ENCODE measurements at regions not wholly inside any gene's neighbourhood (a gene's known extent, or its start where the extent isn't known, plus 50 kb on each side); places are given as distances from the start of the nearest gene placed in this dataset.

DNA sequence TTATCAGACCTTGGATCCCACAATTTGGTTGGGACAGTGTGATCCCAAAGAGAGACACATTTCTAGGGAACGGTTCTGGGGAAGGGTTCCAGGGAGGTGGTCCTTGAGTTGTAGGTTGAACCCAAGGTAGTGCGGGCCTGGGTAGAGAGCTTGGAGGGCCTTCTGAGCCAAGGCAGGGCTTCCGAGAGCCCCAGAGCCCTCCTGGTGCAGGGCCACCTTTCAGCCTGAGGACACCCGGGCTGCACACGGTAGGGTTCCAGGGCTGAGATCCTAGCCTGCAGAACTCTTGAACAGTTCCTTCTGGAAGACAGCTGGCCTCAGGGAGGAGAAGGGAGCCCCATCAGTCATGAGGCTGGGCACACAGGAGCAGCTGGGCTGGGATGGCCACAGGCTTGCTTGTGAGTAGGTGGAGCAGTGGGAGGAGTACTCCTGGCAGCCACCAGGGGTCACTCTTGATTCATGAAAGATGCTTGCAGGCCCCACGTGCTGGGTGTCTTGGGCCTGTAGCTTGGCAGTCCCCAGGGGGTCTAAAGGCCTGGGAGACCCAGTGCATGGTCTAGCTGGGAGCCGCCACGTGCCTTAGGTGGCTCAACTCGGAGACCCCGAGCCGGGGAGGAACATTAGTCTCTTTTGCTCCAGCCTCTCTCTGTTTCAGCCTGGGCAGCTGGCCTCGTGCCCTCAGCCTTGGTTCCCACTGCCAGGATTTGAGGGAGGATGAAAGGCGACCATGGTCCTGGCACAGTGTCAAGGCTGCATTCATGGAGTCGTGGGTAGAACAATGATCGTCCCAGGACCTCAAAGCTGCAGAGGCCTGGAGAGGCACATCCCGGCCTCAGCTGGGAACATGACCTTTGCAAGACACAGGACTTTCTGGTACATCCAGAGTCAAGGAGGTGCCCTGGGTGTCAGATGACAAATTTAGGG lies 381.6 kb downstream of the TYW1 start:
- TF ChIP-seq, protein P1, sequence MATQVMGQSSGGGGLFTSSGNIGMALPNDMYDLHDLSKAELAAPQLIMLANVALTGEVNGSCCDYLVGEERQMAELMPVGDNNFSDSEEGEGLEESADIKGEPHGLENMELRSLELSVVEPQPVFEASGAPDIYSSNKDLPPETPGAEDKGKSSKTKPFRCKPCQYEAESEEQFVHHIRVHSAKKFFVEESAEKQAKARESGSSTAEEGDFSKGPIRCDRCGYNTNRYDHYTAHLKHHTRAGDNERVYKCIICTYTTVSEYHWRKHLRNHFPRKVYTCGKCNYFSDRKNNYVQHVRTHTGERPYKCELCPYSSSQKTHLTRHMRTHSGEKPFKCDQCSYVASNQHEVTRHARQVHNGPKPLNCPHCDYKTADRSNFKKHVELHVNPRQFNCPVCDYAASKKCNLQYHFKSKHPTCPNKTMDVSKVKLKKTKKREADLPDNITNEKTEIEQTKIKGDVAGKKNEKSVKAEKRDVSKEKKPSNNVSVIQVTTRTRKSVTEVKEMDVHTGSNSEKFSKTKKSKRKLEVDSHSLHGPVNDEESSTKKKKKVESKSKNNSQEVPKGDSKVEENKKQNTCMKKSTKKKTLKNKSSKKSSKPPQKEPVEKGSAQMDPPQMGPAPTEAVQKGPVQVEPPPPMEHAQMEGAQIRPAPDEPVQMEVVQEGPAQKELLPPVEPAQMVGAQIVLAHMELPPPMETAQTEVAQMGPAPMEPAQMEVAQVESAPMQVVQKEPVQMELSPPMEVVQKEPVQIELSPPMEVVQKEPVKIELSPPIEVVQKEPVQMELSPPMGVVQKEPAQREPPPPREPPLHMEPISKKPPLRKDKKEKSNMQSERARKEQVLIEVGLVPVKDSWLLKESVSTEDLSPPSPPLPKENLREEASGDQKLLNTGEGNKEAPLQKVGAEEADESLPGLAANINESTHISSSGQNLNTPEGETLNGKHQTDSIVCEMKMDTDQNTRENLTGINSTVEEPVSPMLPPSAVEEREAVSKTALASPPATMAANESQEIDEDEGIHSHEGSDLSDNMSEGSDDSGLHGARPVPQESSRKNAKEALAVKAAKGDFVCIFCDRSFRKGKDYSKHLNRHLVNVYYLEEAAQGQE (IDR thresholded peaks at IDR 0.05; ENCODE audit: insufficient read depth in 1 of 2, low read depth in 2 of 2, low read length in 2 of 2): no peak
- TF ChIP-seq POLR2AphosphoS5 (IDR thresholded peaks at IDR 0.05; ENCODE audit: low read depth, low read length): no peak
- no peak for TF ChIP-seq FOXP2 (optimal IDR thresholded peaks at IDR 0.05; ENCODE audit: borderline replicate concordance, extremely low read depth, extremely low read length, insufficient read depth)
- no peak for TF ChIP-seq TAF1 (IDR thresholded peaks at IDR 0.05; ENCODE audit: borderline replicate concordance, insufficient read depth, low read length)
- TF ChIP-seq SIN3A (IDR thresholded peaks at IDR 0.05; ENCODE audit: borderline replicate concordance, insufficient read depth, low read length): no peak

DNA sequence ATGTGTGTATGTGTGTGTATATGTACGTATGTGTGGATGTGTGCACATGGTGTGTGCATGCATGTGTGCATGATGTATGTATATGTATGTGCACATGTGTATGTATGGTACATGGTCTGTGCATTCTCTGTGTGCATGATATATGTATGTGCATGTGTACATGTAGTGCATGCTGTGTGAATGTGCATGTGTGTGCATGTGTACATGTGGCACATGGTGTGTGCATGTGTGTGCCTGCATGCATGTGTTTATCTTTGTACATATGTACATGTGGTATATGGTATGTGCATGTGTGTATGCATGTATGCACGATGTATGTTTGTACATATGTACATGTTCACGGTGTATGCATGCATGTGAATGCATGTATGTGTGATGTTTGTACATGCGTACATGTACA lies 383.7 kb downstream of the TYW1 start:
- TF ChIP-seq SIN3A (IDR thresholded peaks at IDR 0.05; ENCODE audit: borderline replicate concordance, insufficient read depth, low read length): no peak
- TF ChIP-seq, protein P1 (IDR thresholded peaks at IDR 0.05; ENCODE audit: insufficient read depth in 1 of 2, low read depth in 2 of 2, low read length in 2 of 2): no peak
- TF ChIP-seq FOXP2 (optimal IDR thresholded peaks at IDR 0.05; ENCODE audit: borderline replicate concordance, extremely low read depth, extremely low read length, insufficient read depth): no peak
- no peak for TF ChIP-seq TAF1 (IDR thresholded peaks at IDR 0.05; ENCODE audit: borderline replicate concordance, insufficient read depth, low read length)
- TF ChIP-seq POLR2AphosphoS5 (IDR thresholded peaks at IDR 0.05; ENCODE audit: low read depth, low read length): no peak

DNA sequence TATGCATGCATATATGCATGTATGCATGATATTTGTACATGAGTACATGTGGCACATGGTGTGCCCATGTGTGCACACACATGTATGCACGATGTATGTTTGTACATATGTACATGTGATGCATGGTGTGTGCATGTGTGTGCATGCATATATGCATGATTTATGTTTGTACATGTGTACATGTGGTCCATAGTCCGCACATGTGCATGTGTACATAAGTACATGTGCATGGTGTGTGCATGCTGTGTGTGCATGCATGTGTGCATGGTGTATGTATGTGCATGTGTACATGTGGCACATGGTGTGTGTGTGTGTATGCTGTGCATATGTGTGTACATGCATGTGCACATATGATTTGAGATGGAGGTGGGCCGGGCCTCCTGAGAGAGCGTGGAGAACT lies 384.2 kb downstream of the TYW1 start:
- TF ChIP-seq TAF1 (IDR thresholded peaks at IDR 0.05; ENCODE audit: borderline replicate concordance, insufficient read depth, low read length): no peak
- no peak for TF ChIP-seq FOXP2 (optimal IDR thresholded peaks at IDR 0.05; ENCODE audit: borderline replicate concordance, extremely low read depth, extremely low read length, insufficient read depth)
- no peak for TF ChIP-seq SIN3A (IDR thresholded peaks at IDR 0.05; ENCODE audit: borderline replicate concordance, insufficient read depth, low read length)
- no peak for TF ChIP-seq POLR2AphosphoS5 (IDR thresholded peaks at IDR 0.05; ENCODE audit: low read depth, low read length)
- TF ChIP-seq, protein P1 (IDR thresholded peaks at IDR 0.05; ENCODE audit: insufficient read depth in 1 of 2, low read depth in 2 of 2, low read length in 2 of 2): no peak

DNA sequence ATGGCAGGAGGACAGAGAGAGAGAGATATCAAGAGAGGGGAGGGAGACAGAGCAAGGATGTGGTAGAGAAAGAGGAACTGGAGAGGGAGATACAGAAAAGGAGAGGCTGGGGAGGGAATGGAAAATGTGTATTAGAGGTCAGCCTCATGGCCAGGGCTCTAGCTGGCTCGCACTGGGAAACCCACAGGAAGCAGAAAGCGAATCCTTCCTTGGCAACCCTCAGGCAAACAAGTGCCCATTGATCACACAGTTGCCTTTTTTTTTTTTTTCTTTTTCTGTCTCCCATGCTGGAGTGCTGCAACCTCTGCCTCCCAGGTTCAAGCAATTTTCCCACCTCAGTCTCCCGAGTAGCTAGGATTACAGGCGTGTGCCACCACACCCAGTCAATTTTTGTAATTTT lies 391.2 kb downstream of the TYW1 start:
- TF ChIP-seq, protein P1 (IDR thresholded peaks at IDR 0.05; ENCODE audit: insufficient read depth in 1 of 2, low read depth in 2 of 2, low read length in 2 of 2): no peak
- TF ChIP-seq SIN3A (IDR thresholded peaks at IDR 0.05; ENCODE audit: borderline replicate concordance, insufficient read depth, low read length): no peak
- no peak for TF ChIP-seq FOXP2 (optimal IDR thresholded peaks at IDR 0.05; ENCODE audit: borderline replicate concordance, extremely low read depth, extremely low read length, insufficient read depth)
- no peak for TF ChIP-seq POLR2AphosphoS5 (IDR thresholded peaks at IDR 0.05; ENCODE audit: low read depth, low read length)
- TF ChIP-seq TAF1 (IDR thresholded peaks at IDR 0.05; ENCODE audit: borderline replicate concordance, insufficient read depth, low read length): no peak

All from PFSK-1 (cell line).